Prostate gland (tissue), 2 donors: ENCODE measurements at regions not wholly inside any gene's neighbourhood (a gene's known extent, or its start where the extent isn't known, plus 50 kb on each side); places are given as distances from the start of the nearest gene placed in this dataset.

Experiments
- DNase-seq: peaks from one replicate; pipeline ENCODE4 v3.0.0-alpha.2; 2019; ENCODE audit warnings: low spot score
- H3K27ac ChIP-seq, 2 donors: fragments of 200-600 bp; sonication (generic); 2 replicates each; pipeline ENCODE4 v1.5.1; 2017 to 2019
- H3K27me3 ChIP-seq: fragments of 200-600 bp; sonication (generic); replicated peaks from 2 replicates; pipeline ENCODE4 v1.5.1; 2019; ENCODE audit not compliant: insufficient read depth
- H3K36me3 ChIP-seq, 2 donors: fragments of 200-600 bp; sonication (generic); 1 replicate in 1 of 2; 2 replicates in 1 of 2; pipeline versions ENCODE4 v1.5.1 to v1.8.1; 2017 to 2019
- H3K4me1 ChIP-seq: fragments of 200-600 bp; sonication (generic); replicated peaks from 2 replicates; pipeline ENCODE4 v1.5.1; 2019
- H3K4me3 ChIP-seq, 2 donors: fragments of 200-600 bp; sonication (generic); 2 replicates each; pipeline ENCODE4 v1.5.1; 2017 to 2019
- H3K9me3 ChIP-seq: fragments of 200-600 bp; sonication (generic); 2 replicates; pipeline ENCODE4 v1.5.1; 2017
- CTCF ChIP-seq, 4 experiments: fragments of 200-600 bp in 2 of 4; fragments of 450-650 bp in 2 of 4; sonication (generic) in 2 of 4; IDR thresholded peaks; 1 replicate in 3 of 4; 2 replicates in 1 of 4; pipeline ENCODE4 v1.5.1; 2016 to 2019; ENCODE audit warnings: antibody characterized with exemption in 4 of 4, mild to moderate bottlenecking in 2 of 4, moderate library complexity in 2 of 4
- POLR2A ChIP-seq: fragments of 450-650 bp; IDR thresholded peaks from one replicate; pipeline ENCODE4 v1.6.1; 2016; ENCODE audit warnings: antibody characterized with exemption, mild to moderate bottlenecking
- POLR2AphosphoS5 ChIP-seq: sonication (generic); formaldehyde crosslinking; IDR thresholded peaks from one replicate; pipeline ENCODE4 v1.6.1; 2017; ENCODE audit warnings: antibody characterized with exemption
- WGBS: methylation state at CpG from one replicate; pipeline ENCODE4 v1.1.5; 2018; 5-methylcytosine and 5-hydroxymethylcytosine counted together
- intact Hi-C: fragments of 100-400 bp; cut with DNase I; formaldehyde crosslinking; loops from one replicate; pipeline ENCODE4 v1.14.2; 2022

- Histone ChIP-seq H3K4me1 (no peaks in the 10 kb centered on the region), H3K27me3 (no peaks in the 10 kb centered on the region), H3K4me3 (no peak overlapping the region), H3K9me3 (no peaks in the 10 kb centered on the region), H3K36me3 (no peaks in the 10 kb centered on the region), H3K27ac (no peak overlapping the region)
- 47% methylated on average over 4 of the region's 4 CpGs for WGBS
- no peak for DNase-seq
- intact Hi-C loops, result no loop called here
- no peak for TF ChIP-seq POLR2AphosphoS5
- no peak for TF ChIP-seq CTCF (IDR thresholded peaks at IDR 0.05)
Measured at GRCh38 chr20:40958598-40958997, 70.0 kb upstream of the TOP1 start.

- no peak for TF ChIP-seq CTCF (IDR thresholded peaks at IDR 0.05)
- TF ChIP-seq POLR2AphosphoS5, result no peak
- no peak for TF ChIP-seq POLR2A
- no peaks in the 10 kb centered on the region for H3K36me3 ChIP-seq
- no peak overlapping the region for H3K4me3 ChIP-seq
- no peaks in the 10 kb centered on the region for H3K9me3 ChIP-seq
- intact Hi-C loops, result loop anchor here (10.0 kb wide), 2 partner anchors 1075 to 1695 kb away; no protein-coding TSS in a partner anchor
- DNase-seq, result no peak
- 74% methylated on average over 6 of the region's 6 CpGs for WGBS
- H3K27ac ChIP-seq, result no peak overlapping the region
- H3K27me3 ChIP-seq, result no peaks in the 10 kb centered on the region
- H3K4me1 ChIP-seq, result no peaks in the 10 kb centered on the region
Measured at GRCh38 chr20:40959325-40960092, 69.1 kb upstream of the TOP1 start.

DNA sequence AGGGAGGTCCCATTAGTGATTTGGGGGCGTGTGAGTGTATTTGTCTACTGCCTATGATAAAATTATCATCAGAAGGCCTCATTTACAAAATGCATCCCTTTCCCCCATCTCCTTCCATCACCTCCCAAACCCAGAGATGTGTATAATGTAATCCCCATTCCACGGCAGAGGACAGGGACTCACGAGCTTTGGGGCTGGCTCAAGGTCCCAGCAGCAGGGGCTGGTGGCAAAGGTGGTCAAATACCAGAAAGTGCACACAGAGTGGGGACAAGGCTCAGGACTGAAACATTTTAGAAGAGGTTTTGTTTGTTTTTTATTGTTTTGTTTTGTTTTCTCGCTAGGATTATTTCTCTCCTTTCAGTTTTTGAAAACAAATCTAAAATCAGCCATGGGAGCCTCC, 68.5 kb upstream of the TOP1 start:
- Histone ChIP-seq H3K4me3 (no peak overlapping the region), H3K4me1 (no peaks in the 10 kb centered on the region), H3K27me3 (no peaks in the 10 kb centered on the region), H3K27ac (no peak overlapping the region), H3K36me3 (no peaks in the 10 kb centered on the region), H3K9me3 (no peaks in the 10 kb centered on the region)
- intact Hi-C loops, result loop anchor here (10.0 kb wide), 2 partner anchors 1075 to 1695 kb away; no protein-coding TSS in a partner anchor
- WGBS, result 91% methylated on average over 4 of the region's 4 CpGs
- TF ChIP-seq POLR2AphosphoS5 (no peak), CTCF (IDR thresholded peaks at IDR 0.05) (no peak), POLR2A (no peak)
- no peak for DNase-seq

DNA sequence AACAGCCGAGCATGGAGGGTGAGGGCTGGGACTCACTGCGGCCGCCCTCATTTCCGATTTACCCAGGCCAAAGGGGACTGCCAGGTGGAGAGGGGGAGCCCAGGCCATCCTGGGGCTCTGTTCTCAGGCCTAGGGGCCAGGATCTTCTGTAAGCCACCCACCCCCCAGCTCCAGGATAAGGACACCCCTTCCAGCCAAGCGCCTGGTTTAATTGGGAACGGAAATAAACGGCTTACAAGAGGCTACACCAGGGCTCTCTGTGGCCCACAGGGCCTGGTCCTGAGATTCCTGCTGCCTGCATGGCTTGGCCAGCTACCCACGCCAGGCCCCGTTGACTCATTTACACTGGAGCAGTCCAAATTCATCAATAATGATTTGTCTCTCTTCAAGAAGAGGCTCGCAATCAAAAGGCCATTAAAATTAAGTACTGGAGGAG, 68.1 kb upstream of the TOP1 start:
- no peak for DNase-seq
- Histone ChIP-seq H3K36me3 (no peaks in the 10 kb centered on the region), H3K27ac (no peak overlapping the region), H3K9me3 (no peaks in the 10 kb centered on the region), H3K27me3 (no peaks in the 10 kb centered on the region), H3K4me1 (no peaks in the 10 kb centered on the region), H3K4me3 (no peak overlapping the region)
- intact Hi-C loops, result loop anchor here (10.0 kb wide), 2 partner anchors 1076 to 1696 kb away; no protein-coding TSS in a partner anchor
- TF ChIP-seq POLR2AphosphoS5 (no peak), POLR2A (no peak), CTCF (IDR thresholded peaks at IDR 0.05) (no peak)
- WGBS, result 84% methylated on average over 10 of the region's 10 CpGs

DNA sequence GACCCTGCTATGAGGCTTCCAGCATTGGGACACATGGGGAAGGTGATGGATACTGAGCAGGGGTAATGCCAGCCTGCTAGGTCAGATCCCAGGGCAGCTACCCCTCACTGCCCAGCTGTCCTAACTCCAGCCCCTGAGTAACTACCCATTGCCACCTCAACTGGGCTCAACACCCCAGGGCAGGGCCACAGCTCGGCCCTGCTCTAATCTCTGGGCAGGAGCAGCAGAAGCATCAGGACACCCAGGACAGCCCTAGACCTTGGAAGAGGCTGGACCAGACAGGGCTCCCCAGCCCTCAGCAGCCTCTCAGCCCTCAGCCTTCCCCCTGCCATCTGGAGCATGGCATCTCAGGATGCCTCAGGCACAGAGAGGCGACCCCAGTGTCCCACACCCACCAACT, 67.4 kb upstream of the TOP1 start:
- no peak overlapping the region for H3K27ac ChIP-seq
- whole genome bisulfite sequencing, result 73% methylated on average over 2 of the region's 2 CpGs

More for the DNA sequence above, 67.4 kb upstream of the TOP1 start:
- TF ChIP-seq POLR2A (no peak), POLR2AphosphoS5 (no peak), CTCF (IDR thresholded peaks at IDR 0.05) (no peak)
- no peak overlapping the region for H3K4me3 ChIP-seq
- H3K9me3 ChIP-seq, result no peaks in the 10 kb centered on the region
- H3K4me1 ChIP-seq, result no peaks in the 10 kb centered on the region
- intact Hi-C loops, result loop anchor here (10.0 kb wide), 2 partner anchors 1076 to 1696 kb away; no protein-coding TSS in a partner anchor
- no peaks in the 10 kb centered on the region for H3K27me3 ChIP-seq
- no peaks in the 10 kb centered on the region for H3K36me3 ChIP-seq
- DNase-seq, result no peak
